HG03520 (cell line): ENCODE measurements at regions not wholly inside any gene's neighbourhood (a gene's known extent, or its start where the extent isn't known, plus 50 kb on each side); places are given as distances from the start of the nearest gene placed in this dataset.

Source experiments
- ATAC-seq: cut with Tn5 transposase; IDR thresholded peaks from one replicate; pipeline ENCODE4 v1.9.1; 2021; ENCODE audit warnings: mild to moderate bottlenecking, moderate library complexity; ENCODE audit not compliant: unreplicated experiment

- ATAC-seq: no peak
Measured at GRCh38 chr4:180566492-180566891, 1676.7 kb upstream of the TENM3 start.

- ATAC-seq: no peak
Measured at GRCh38 chr4:180567080-180567479, 1676.1 kb upstream of the TENM3 start.

- no peak for ATAC-seq
Measured at GRCh38 chr4:180571516-180572055, 1671.6 kb upstream of the TENM3 start.

- no peak for ATAC-seq
Measured at GRCh38 chr4:180578175-180578574, 1665.0 kb upstream of the TENM3 start.

GRCh38 chr4:180581061-180581460, 1662.1 kb upstream of the TENM3 start:
- no peak for ATAC-seq

- ATAC-seq: no peak
Measured at GRCh38 chr4:180587379-180587778, 1655.8 kb upstream of the TENM3 start.

GRCh38 chr4:180589575-180589974, 1653.6 kb upstream of the TENM3 start:
- ATAC-seq: no peak

GRCh38 chr4:180596888-180597483, 1646.2 kb upstream of the TENM3 start:
- no peak for ATAC-seq

GRCh38 chr4:180598281-180598680, 1644.9 kb upstream of the TENM3 start:
- ATAC-seq: no peak

- ATAC-seq: no peak
Measured at GRCh38 chr4:180603791-180604190, 1639.4 kb upstream of the TENM3 start.

- ATAC-seq: no peak
Measured at GRCh38 chr4:180610324-180610723, 1632.9 kb upstream of the TENM3 start.

GRCh38 chr4:180615746-180616145, 1627.5 kb upstream of the TENM3 start:
- no peak for ATAC-seq

- no peak for ATAC-seq
Measured at GRCh38 chr4:180617196-180617595, 1626.0 kb upstream of the TENM3 start.

- no peak for ATAC-seq
Measured at GRCh38 chr4:180618396-180618795, 1624.8 kb upstream of the TENM3 start.

GRCh38 chr4:180619440-180619839, 1623.8 kb upstream of the TENM3 start:
- ATAC-seq: no peak

- ATAC-seq: no peak
Measured at GRCh38 chr4:180622254-180622653, 1620.9 kb upstream of the TENM3 start.

- ATAC-seq: no peak
Measured at GRCh38 chr4:180625653-180626052, 1617.5 kb upstream of the TENM3 start.

GRCh38 chr4:180630012-180630665, 1613.1 kb upstream of the TENM3 start:
- no peak for ATAC-seq

- ATAC-seq: no peak
Measured at GRCh38 chr4:180634306-180634705, 1608.9 kb upstream of the TENM3 start.

- ATAC-seq: no peak
Measured at GRCh38 chr4:180635281-180635680, 1607.9 kb upstream of the TENM3 start.

GRCh38 chr4:180636696-180637404, 1606.4 kb upstream of the TENM3 start:
- no peak for ATAC-seq

- ATAC-seq: no peak
Measured at GRCh38 chr4:180637616-180638015, 1605.6 kb upstream of the TENM3 start.
